LoVo (cell line): ENCODE measurements at regions not wholly inside any gene's neighbourhood (a gene's known extent, or its start where the extent isn't known, plus 50 kb on each side); places are given as distances from the start of the nearest gene placed in this dataset.
"Not testable (repeated sequence)": the region's sequence is repeated elsewhere in the genome, so short reads cannot be mapped to it uniquely, and the experiment has no call there.

ENCODE experiments used
- DNase-seq: peaks from one replicate; pipeline ENCODE4 v3.0.0-alpha.2; 2016; ENCODE audit warnings: low spot score

DNA sequence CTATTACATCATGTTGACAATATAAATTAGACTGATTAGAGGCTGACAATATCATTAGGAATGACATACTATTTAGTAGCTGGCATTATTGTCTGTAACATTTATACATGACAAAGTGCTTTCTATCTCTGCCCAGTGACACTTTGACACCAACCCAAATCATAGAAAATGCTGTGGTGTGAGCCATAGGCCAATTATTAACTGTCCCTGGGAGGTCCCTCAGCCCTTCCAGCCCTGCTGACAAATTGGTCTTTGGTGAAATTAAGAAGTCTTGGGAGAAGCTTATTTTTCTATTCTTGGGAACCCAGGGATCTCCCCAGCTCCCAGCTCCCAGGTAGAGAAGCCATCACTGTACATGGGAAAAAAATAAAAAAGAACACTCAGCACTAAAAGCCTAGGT lies 179.6 kb downstream of the AIPL1 start:
- DNase-seq = no peak

GRCh38 chr17:6254036-6254435 lies 180.9 kb downstream of the AIPL1 start:
- no peak for DNase-seq

GRCh38 chr17:6251640-6252039 lies 181.5 kb downstream of the WSCD1 start:
- not testable (repeated sequence) for DNase-seq

DNA sequence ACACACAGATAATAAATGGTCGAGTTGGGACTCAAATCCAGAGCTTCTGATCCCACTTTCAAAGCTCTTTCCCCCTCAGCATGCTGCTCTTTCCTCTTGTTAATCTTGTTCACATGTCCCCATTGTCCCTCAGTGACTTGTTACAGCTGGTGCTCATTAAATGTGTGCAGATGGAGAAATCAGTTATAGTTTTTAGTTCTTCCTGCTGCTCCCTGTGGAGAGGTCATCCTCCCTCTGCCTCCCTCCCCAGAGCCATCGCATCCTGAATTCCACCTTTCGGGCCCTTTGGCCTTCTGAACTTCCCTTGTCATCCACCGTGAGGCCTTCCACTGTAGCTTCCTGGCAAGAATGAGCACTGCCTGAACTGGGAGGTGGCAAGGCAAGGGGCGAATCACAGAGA lies 179.6 kb downstream of the WSCD1 start:
- DNase-seq = no peak

DNA sequence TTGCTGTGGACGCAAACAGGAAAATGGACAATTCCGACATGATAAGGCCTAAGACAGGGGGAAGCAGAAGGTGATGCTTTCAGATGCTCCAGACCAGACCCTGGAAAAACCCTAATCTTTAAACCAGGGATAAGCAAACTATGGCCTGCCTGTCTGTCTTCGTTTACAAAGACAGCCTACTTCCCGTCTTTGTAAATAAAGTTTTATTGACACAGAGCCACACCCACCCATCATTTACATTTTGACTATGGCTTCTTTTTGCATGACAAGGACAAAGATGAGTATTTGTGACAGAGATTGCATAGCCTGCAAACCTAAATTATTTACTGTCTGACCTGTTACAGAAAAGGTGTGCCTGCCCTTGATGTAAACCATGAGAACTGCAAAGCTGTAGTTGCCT lies 177.9 kb downstream of the WSCD1 start:
- no peak for DNase-seq

DNA sequence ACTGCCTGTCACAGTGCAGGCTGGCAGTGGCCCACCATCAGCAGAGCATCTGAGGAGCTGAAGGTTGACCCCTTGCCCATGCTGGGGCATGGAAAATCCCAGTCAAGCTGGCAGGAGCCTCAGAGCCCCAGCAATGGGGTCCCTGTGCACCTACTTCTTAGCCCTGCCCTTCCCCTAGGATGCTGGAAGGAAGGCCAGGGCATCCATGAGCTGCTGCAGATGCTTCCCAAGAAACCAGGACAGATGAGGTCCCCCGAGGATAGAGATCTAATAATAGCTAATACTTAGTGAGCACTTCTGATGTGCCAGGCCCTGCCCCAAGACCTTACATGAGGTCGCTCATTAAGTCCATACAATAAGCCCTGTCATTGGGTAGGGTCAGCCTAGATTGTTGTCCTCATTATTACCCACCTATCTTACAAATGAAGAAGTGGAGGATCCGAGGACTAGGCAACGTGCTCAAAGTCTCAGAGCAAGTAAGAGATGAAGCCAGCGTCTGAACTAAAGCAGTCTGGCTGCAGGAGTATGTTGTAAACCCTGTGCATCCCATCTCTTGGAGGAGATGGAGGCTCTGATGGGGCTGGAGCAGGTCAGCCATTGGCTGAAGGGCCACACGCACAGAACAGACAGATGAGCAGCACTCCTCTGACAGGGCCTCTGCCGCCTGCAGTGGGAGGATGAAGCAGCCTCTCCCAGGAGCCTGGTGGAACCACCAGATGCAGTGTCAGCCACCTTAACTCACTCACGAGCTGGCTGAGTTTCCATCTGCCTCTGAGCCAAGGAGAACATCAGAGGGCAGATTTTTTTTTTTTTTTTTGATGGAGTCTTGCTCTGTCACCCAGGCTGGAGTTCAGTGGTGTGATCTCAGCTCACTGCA lies 175.4 kb downstream of the WSCD1 start:
- no peak for DNase-seq

- DNase-seq = no peak
Observed at GRCh38 chr17:6244796-6245195, 174.6 kb downstream of the WSCD1 start.

GRCh38 chr17:6244253-6244652 lies 174.1 kb downstream of the WSCD1 start:
- no peak for DNase-seq

DNA sequence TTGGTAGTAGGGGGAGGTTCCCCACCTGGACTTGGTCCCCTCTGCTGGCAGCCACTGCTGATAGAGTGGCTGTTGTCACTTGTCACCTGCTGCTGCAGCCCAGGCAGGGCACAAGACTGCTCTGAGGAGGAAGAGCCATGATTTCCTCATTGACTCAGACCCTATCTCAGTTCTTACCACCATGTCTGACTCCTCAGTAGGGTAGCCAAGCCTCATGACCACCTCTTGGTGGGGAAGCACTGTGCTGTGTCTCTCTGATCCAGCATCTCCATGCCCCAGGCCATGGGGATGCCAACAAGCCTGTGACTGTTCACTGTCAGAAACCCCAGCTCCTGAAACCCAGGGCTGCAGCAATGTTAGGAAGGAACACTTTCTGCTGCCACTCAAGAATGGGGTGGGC lies 173.0 kb downstream of the WSCD1 start:
- no peak for DNase-seq

DNA sequence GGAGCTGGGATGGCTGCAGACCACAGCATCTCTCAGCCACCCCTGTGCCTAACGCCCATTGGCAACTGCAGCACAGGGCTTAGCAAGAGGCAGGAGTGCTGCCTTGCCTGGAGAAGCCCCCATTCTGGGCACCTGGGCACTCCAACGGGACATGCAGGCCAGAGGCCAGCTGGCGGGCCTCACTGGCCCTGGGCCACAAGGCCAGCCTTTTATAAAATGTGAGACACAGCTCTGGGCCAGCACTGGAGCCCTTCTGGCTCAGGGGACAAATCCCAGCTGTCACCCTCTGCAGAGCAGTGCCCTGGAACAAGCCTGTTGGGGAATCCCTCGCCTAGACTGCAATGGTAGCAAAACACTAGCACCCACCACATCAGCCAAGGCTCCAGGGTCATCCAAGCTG lies 171.8 kb downstream of the WSCD1 start:
- DNase-seq = no peak

DNA sequence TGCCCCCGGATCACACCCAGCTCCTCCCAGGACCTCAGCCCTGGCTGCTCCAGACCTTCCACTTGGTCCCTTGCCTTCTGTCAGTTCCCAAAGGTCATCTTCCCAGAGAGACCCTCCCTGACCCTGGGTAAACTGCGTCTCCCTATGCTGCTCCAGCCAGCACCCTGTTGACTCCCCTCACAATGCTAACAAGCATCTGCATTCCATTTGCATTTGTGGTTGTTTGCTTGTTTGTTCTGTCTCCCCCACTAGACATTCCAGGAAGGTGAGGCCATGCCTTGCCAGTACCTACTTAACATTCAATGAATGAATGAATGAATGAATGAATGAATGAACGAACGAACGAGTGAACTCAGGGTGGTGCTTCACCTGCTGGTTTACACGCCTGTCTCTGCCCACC lies 171.2 kb downstream of the WSCD1 start:
- no peak for DNase-seq

- no peak for DNase-seq
Observed at GRCh38 chr17:6240601-6241000, 170.4 kb downstream of the WSCD1 start.

- no peak for DNase-seq
Observed at GRCh38 chr17:6240001-6240400, 169.8 kb downstream of the WSCD1 start.

GRCh38 chr17:6239241-6239798 lies 169.1 kb downstream of the WSCD1 start:
- no peak for DNase-seq

GRCh38 chr17:6233856-6234255 lies 163.7 kb downstream of the WSCD1 start:
- DNase-seq = no peak

DNA sequence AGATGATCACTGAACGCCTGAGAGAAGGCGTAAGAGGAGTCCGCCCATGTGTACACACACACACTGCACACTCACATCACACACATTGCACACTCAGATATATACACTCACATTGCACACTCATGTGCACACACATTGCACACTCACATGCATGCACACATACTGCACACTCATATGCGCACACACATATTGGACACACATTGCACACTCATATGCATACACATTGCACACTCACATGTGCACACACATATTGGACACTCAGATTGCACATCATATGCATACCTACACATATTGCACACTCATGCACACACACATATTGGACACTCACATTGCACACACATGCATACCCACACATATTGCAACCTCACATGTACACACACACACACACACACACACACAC lies 163.2 kb downstream of the WSCD1 start:
- DNase-seq = no peak

DNA sequence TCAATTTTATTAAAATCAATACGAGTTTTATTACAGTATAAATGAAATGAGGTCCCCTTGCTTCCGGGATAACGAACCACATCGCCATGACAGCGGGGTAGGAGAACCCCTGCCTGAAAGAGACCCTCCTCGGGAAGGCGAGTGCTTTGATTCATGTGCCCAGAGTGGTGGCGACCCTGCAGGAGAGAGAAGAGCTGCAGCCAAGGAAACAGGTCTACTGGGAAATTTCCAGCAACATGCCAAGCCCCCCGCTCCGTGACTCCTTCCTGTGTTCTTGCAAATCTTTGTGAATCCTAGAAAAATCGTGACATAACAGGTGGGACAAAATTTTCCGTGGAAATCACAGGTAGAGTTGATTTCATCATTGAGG lies 162.5 kb downstream of the WSCD1 start:
- DNase-seq = no peak

GRCh38 chr17:6231886-6232731 lies 161.9 kb downstream of the WSCD1 start:
- peak; percentile 40 for DNase-seq

DNA sequence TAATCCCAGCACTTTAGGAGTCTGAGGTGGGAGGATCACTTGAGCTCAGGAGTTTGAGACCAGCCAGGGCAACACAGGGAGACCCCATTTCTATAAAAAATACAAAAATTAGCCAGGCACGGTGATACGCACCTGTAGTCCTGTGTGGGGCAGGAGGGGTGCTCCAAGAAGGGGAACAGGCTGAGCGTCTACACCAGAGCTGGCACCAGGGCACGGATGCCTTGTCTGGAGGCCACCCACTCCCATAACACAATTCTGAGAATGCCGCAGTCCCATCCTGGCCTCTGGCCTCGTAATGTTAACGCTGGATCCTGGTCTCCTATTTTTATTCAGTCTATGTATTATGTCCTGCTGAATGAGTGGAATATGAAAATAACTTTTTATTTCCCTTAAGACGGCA lies 161.3 kb downstream of the WSCD1 start:
- no peak for DNase-seq

DNA sequence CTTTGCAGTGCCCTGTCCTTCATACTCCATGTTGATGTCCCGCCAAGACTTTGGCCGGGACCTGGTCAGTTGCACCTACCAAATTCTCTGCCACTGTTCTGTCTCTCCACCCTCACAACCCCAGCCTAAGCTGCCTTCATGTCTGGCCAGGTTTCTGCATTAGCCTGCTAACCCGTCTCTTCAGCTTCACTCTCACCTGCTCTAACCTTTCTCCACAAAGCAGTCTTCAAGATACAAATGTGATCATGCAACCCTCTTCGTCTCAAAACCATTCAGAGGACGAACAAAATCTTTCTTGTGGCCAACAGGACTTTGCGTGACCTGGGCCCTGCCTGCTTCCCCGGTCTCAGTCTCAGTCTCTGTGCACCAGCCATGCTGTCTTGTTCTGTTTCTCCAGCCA lies 148.2 kb downstream of the WSCD1 start:
- DNase-seq = no peak

DNA sequence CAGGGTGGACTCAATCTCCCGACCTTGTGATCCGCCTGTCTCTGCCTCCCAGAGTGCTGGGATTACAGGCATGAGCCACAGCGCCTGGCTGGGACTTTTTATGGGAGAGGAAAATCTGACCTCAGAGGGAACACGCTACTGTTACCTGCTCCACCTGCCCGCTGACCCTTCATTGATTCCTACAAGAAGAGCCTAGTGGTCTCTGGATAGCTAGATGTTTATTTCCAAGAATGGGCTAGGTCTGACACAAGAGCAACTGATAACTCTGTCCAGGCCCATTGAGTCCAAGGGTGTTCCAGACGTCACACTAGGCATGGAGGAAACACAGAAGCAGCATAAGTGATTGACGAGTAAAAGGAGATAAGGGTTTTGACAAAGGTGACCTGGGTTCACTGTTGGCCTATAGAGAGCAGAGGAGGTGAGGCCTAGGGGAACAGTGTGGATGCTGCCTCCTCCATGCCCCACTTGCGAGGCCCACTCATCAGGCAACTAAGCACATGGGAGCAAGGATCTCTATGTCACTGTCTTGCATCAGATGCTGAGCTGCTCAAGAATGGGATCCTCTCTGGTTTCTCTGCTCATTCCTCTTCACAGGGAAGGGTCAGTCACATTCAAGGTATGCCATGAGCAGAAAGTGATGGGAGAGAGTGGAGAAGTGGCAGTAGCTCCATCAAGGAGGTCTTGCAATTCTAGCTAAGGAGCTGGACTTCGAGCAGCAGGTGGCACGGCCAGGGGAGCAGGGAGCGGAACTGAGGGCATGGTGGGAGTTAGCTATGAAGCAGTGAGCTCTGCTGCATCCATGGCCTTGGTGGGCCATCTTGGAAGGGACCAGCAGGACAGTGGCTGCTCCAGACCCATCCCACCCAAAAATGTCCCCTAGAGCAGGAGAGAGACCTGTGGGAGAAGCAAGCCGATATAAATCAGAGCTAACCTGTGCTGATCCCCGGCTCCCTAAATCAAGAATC lies 145.2 kb downstream of the WSCD1 start:
- no peak for DNase-seq

DNA sequence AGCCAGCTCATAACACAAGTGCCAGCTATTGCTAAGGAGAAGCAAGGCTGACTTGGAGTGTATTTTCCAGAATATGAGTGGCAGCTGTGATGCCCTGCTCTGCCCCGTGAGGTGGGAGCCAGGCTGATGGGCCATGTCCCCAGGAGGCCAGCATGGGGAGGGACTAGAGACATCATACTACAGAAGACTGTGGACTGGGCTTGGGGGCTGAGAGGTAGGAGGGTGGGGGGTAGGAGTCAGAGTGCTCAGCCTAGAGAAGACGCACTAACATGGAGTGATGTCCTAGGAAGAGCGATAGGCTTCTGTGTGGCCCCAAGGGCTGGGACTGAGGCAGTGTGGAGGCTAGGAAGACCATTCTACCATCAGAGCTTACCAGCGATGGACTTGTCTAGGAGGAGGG lies 143.7 kb downstream of the WSCD1 start:
- DNase-seq = no peak
